WTC11 (cell line): ENCODE measurements at regions not wholly inside any gene's neighbourhood (a gene's known extent, or its start where the extent isn't known, plus 50 kb on each side); places are given as distances from the start of the nearest gene placed in this dataset.
"Not testable (repeated sequence)": the region's sequence is repeated elsewhere in the genome, so short reads cannot be mapped to it uniquely, and the experiment has no call there.

Source experiments
- ATAC-seq: fragments of 200-7000 bp; cut with Tn5 transposase; 2 replicates; pipeline ENCODE4 v1.10.0; 2021; ENCODE audit warnings: mild to moderate bottlenecking, moderate library complexity
- CTCF ChIA-PET: fragments of 300-600 bp; sonication (Branson Sonifier 250); formaldehyde crosslinking; loops from one replicate; lab custom pipeline; 2021; ENCODE audit warnings: antibody characterized with exemption; lab: Charles Lee
- POLR2A ChIA-PET: fragments of 350-600 bp; sonication (Branson Sonifier 250); formaldehyde crosslinking; loops from one replicate; lab custom pipeline; 2021; ENCODE audit warnings: antibody characterized with exemption; lab: Charles Lee
- DNase-seq: peaks from one replicate; pipeline ENCODE4 v3.0.0; 2021; ENCODE audit warnings: low spot score
- H3K27ac Mint-ChIP-seq: 2 replicates; pipeline ENCODE4 v1.8.0; 2021; ENCODE audit warnings: mixed read lengths
- H3K27me3 Mint-ChIP-seq: 2 replicates; pipeline ENCODE4 v1.8.0; 2021; ENCODE audit warnings: low read depth, mild to moderate bottlenecking, moderate library complexity, mixed read lengths
- H3K36me3 Mint-ChIP-seq: 2 replicates; pipeline ENCODE4 v1.8.0; 2021; ENCODE audit warnings: mixed read lengths
- H3K4me1 Mint-ChIP-seq: 2 replicates; pipeline ENCODE4 v1.8.0; 2022; ENCODE audit warnings: mixed read lengths
- H3K4me3 Mint-ChIP-seq: 2 replicates; pipeline ENCODE4 v1.8.0; 2021; ENCODE audit warnings: mild to moderate bottlenecking, moderate library complexity, mixed read lengths
- H3K9me3 Mint-ChIP-seq: 2 replicates; pipeline ENCODE4 v1.8.0; 2021; ENCODE audit warnings: mixed read lengths
- ATF2 ChIP-seq: sonication (generic); formaldehyde crosslinking; IDR thresholded peaks from 2 replicates; pipeline ENCODE4 v1.8.1; 2022; ENCODE audit warnings: low read depth, missing genetic modification reagents, borderline replicate concordance
- CDX4 ChIP-seq: fragments of 250-450 bp; sonication (Bioruptor Pico); IDR thresholded peaks from 2 replicates; pipeline ENCODE4 v1.9.0; 2021; ENCODE audit warnings: moderate library complexity, mild to moderate bottlenecking, inconsistent platforms, borderline replicate concordance
- E2F1 ChIP-seq: sonication (generic); formaldehyde crosslinking; IDR thresholded peaks from 2 replicates; pipeline ENCODE4 v1.8.0; 2022; ENCODE audit warnings: mild to moderate bottlenecking, missing genetic modification reagents
- ELF4 ChIP-seq: sonication (generic); formaldehyde crosslinking; IDR thresholded peaks from 2 replicates; pipeline ENCODE4 v1.8.1; 2022; ENCODE audit warnings: low read depth, mild to moderate bottlenecking, moderate library complexity, missing genetic modification reagents
- GRHL2 ChIP-seq: fragments of 250-450 bp; sonication (Bioruptor Pico); IDR thresholded peaks from 2 replicates; pipeline ENCODE4 v1.8.0; 2022; ENCODE audit warnings: mild to moderate bottlenecking, moderate library complexity; ENCODE audit not compliant: insufficient replicate concordance, severe bottlenecking
- HMGA2 ChIP-seq: fragments of 250-450 bp; sonication (Bioruptor Pico); IDR thresholded peaks from 2 replicates; pipeline ENCODE4 v1.4.0; 2021; ENCODE audit warnings: mild to moderate bottlenecking, moderate library complexity
- NR1H2 ChIP-seq: sonication (generic); formaldehyde crosslinking; IDR thresholded peaks from 2 replicates; pipeline ENCODE4 v1.9.0; 2021; ENCODE audit warnings: mild to moderate bottlenecking, moderate library complexity, missing genetic modification reagents
- SOX15 ChIP-seq: fragments of 250-450 bp; sonication (Bioruptor Pico); IDR thresholded peaks from 2 replicates; pipeline ENCODE4 v1.9.0; 2021; ENCODE audit warnings: mild to moderate bottlenecking
- ZNF121 ChIP-seq: sonication (generic); formaldehyde crosslinking; IDR thresholded peaks from 2 replicates; pipeline ENCODE4 v1.8.0; 2023; ENCODE audit warnings: missing genetic modification reagents
- ZNF423 ChIP-seq: fragments of 250-450 bp; sonication (Bioruptor Pico); IDR thresholded peaks from 2 replicates; pipeline ENCODE4 v2.1.2; 2022; ENCODE audit warnings: mild to moderate bottlenecking, moderate library complexity
- ZNF532 ChIP-seq: fragments of 250-450 bp; sonication (Bioruptor Pico); IDR thresholded peaks from 2 replicates; pipeline ENCODE4 v1.9.0; 2021; ENCODE audit warnings: mild to moderate bottlenecking, borderline replicate concordance

DNA sequence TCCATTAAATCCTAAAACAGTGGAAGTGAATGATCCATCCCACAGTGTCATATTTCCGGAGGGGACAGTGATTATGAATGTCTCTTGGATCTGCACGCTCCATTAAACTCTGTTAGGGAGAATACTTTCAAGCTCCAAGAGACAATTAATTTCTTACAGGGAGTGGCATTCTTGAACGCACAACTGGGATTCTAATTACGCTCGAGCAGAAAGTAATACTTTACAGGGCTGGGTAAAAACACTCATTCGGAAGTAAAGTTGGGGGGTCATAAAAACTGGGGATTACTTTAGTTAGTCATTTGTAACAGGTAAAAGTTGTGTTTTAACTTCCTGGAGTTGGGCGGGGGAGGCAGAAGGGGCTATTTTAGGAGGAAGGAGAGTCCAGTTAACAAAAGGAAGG is 151.8 kb downstream of the ZFP64 start (continued):
- TF ChIP-seq ZNF532 (CRISPR knock-in tag) (no peak), NR1H2 (CRISPR knock-in tag) (no peak), HMGA2 (no peak)
- TF ChIP-seq, all 79 proteins: peak for 0

- ATAC-seq, H3K27ac Mint-ChIP-seq, H3K36me3 Mint-ChIP-seq, H3K4me1 Mint-ChIP-seq, H3K4me3 Mint-ChIP-seq, H3K9me3 Mint-ChIP-seq, POLR2A ChIA-PET, H3K27me3 Mint-ChIP-seq, DNase-seq: not testable (repeated sequence)
- CTCF ChIA-PET, result interaction anchor here (1.2 kb wide), 1 partner anchor 338 kb away, joined by 3 read pairs; no protein-coding TSS in a partner anchor
Measured at GRCh38 chr20:52038632-52039031, 152.9 kb downstream of the ZFP64 start.

DNA sequence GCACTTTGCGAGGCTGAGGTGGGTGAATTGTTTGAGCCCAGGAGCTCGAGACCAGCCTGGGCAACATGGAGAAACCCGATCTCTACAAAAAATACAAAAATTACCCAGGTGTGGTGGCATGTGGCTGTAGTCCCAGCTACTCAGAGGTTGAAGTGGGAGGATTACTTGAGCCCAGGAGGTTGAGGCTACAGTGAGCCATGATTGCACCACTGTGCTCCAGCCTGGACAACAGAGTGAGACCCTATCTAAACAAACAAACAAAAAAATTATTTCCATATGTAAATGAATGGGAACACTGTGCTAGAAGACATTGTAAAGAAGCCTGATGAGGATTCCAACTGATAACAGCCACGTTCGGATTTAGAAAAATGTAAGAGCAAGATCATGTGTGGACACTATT is 154.2 kb downstream of the ZFP64 start:
- H3K27ac Mint-ChIP-seq, result no peak overlapping the region
- no peaks in the 10 kb centered on the region for H3K9me3 Mint-ChIP-seq
- ChIA-PET POLR2A (no interaction called here), CTCF (interaction anchor here (0.9 kb wide), 1 partner anchor 237 kb away, joined by 4 read pairs; no protein-coding TSS in a partner anchor)
- H3K4me3 Mint-ChIP-seq, result no peak overlapping the region
- DNase-seq, result no peak
- H3K4me1 Mint-ChIP-seq, result peaks cover 14% of the 10 kb centered on the region
- no peak for ATAC-seq
- H3K27me3 Mint-ChIP-seq, result no peaks in the 10 kb centered on the region
- H3K36me3 Mint-ChIP-seq, result no peaks in the 10 kb centered on the region
- no peak for TF ChIP-seq ZNF423
- TF ChIP-seq ZNF121, result peak; percentile 18; the same call in 1 of the 2 replicates

DNA sequence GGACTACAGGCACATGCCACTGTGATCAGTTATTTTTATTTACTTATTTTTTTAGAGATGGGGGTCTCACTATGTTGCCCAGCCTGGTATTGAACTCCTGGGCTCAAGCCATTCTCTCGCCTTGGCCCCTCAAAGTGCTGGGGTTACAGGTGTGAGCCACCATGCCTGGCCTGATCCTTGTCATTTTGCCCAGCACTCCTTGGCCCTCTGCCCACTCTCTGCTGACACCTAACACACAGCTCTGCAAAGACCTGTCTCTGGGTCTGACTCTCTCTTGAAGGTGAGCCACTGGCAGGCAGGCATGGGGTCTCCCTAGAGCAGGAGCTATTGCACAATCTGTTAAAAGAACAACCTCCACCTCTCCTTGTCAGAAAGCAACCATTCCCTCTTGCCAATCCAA is 155.6 kb downstream of the ZFP64 start:
- Mint-ChIP-seq H3K27ac (no peak overlapping the region), H3K4me3 (no peak overlapping the region)
- TF ChIP-seq ELF4 (CRISPR knock-in tag) (no peak), ZNF121 (0 out of 2 replicates have a peak, but pooled peaks have one; percentile 1), CDX4 (CRISPR knock-in tag) (no peak), SOX15 (CRISPR knock-in tag) (no peak), GRHL2 (CRISPR knock-in tag) (no peak), E2F1 (CRISPR knock-in tag) (no peak), ATF2 (CRISPR knock-in tag) (no peak)

More for the DNA sequence above, 155.6 kb downstream of the ZFP64 start:
- POLR2A ChIA-PET, result no interaction called here
- no peak for DNase-seq
- H3K36me3 Mint-ChIP-seq, result no peaks in the 10 kb centered on the region
- ATAC-seq, result no peak
- H3K9me3 Mint-ChIP-seq, result no peaks in the 10 kb centered on the region
- H3K4me1 Mint-ChIP-seq, result peaks cover 26% of the 10 kb centered on the region
- H3K27me3 Mint-ChIP-seq, result no peaks in the 10 kb centered on the region
- CTCF ChIA-PET, result no interaction called here
